ENCODE measurements at regions not wholly inside any gene's neighbourhood (a gene's known extent, or its start where the extent isn't known, plus 50 kb on each side); places are given as distances from the start of the nearest gene placed in this dataset.
"Not testable (repeated sequence)": the region's sequence is repeated elsewhere in the genome, so short reads cannot be mapped to it uniquely, and the experiment has no call there.

GRCh38 chr2:428591-428990 lies 140.7 kb upstream of the ALKAL2 start:
- DNase-seq (ENCODE audit: low read depth) = no peak

DNA sequence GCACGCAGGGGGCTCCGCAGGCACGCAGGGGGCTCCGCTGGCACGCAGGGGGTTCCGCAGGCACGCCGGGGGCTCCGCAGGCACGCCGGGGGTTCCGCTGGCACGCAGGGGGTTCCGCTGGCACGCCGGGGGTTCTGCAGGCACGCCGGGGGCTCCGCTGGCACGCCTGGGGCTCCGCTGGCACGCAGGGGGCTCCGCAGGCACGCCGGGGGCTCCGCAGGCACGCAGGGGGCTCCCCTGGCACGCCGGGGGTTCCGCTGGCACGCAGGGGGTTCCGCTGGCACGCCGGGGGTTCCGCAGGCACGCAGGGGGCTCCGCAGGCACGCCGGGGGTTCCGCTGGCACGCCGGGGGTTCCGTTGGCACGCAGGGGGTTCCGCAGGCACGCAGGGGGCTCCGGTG lies 138.8 kb upstream of the ALKAL2 start:
- not testable (repeated sequence) for DNase-seq (ENCODE audit: low read depth)

GRCh38 chr2:425947-426346 lies 138.1 kb upstream of the ALKAL2 start:
- DNase-seq (ENCODE audit: low read depth) = no peak

- DNase-seq (ENCODE audit: low read depth) = no peak
Observed at GRCh38 chr2:425243-425642, 137.4 kb upstream of the ALKAL2 start.

- DNase-seq (ENCODE audit: low read depth) = peak; percentile 31
Observed at GRCh38 chr2:424306-425171, 136.6 kb upstream of the ALKAL2 start.

- no peak for DNase-seq (ENCODE audit: low read depth)
Observed at GRCh38 chr2:423479-423878, 135.6 kb upstream of the ALKAL2 start.

- no peak for DNase-seq (ENCODE audit: low read depth)
Observed at GRCh38 chr2:422676-423435, 135.0 kb upstream of the ALKAL2 start.

DNA sequence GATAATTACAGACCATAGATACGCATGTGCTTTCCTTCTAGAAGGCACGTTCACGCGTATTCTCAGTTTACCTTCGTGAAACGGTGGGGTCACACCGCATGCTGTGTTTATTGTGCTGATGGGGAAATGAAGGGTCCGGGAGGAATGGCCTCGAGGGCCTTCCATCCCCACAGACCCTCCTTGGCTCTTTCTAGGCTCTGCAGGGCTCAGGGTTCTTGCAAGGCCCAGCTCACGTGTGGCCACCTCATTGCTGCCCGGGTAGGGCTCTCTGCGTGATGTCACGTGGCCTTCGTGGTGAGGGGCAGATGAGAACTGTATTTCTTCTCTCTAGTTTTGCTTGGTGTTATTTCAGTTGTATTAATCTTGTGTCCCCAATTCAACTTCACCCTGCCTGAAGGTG lies 133.5 kb upstream of the ALKAL2 start:
- DNase-seq (ENCODE audit: low read depth) = no peak

DNA sequence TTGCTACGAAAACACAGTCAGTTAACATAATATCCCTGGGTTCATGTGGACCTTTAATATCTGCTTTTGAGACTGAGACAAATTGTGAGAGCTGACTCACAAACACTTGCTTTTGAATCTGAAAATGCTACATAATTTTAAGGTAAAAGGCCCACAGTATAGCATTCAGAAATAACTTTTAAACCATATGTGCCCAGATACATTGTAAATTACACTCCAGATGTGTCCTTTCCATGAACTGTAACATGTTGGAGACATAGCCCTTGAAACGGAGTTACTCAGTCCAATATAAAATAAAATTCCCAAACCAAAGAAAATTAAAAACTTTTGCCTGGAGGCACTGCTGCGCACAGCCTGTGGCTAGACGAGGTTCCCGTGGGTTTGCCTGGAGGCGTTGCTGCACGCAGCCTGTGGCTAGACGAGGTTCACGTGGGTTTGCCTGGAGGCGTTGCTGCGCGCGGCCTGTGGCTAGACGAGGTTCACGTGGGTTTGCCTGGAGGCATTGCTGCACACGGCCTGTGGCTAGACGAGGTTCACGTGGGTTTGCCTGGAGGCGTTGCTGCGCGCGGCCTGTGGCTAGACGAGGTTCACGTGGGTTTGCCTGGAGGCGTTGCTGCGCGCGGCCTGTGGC lies 131.9 kb upstream of the ALKAL2 start:
- DNase-seq (ENCODE audit: low read depth) = no peak

GRCh38 chr2:417662-418061 lies 129.8 kb upstream of the ALKAL2 start:
- DNase-seq (ENCODE audit: low read depth) = no peak

- DNase-seq (ENCODE audit: low read depth) = no peak
Observed at GRCh38 chr2:417006-417405, 129.1 kb upstream of the ALKAL2 start.

- DNase-seq (ENCODE audit: low read depth) = no peak
Observed at GRCh38 chr2:415986-416610, 128.2 kb upstream of the ALKAL2 start.

- no peak for DNase-seq (ENCODE audit: low read depth)
Observed at GRCh38 chr2:409523-409922, 121.6 kb upstream of the ALKAL2 start.

DNA sequence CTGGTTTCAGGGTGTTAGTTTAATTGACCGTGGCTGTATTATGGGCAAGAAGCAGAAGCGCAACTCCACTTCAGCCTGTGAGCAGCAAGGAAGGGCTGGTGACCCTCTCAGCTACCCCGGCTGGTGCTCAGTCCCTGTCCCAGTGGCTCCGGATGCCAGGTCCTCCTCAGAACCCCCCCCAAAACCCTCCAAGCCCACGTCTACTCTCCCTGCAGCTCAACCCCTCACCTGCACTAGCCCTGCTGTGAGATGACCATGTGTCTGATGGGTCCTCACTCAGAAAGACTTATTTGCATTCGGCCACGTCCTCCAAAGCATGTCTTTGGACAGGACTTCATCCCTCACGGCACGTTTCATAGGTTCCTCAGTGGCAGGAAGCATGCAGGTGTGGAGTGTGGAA lies 119.7 kb upstream of the ALKAL2 start:
- DNase-seq (ENCODE audit: low read depth) = no peak

- no peak for DNase-seq (ENCODE audit: low read depth)
Observed at GRCh38 chr2:406876-407275, 119.0 kb upstream of the ALKAL2 start.

DNA sequence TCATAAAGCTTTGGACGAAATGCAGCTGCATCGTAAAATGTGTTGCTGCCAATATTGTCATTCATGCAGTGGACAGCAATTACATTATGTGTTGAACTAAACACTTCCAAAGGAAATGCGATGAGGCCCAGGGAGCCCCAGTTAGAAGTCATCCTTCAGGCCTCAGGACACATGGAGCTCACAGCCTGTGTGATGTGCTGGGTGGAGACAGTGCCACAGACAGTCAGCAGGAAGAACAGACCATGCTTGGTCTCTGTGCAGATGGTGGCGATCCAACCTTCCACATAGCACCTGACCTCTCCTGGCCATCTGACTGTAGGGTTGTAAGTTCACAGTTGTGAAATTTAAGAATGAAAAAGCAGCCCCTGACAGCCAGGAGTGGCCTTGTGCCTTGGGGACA lies 118.3 kb upstream of the ALKAL2 start:
- DNase-seq (ENCODE audit: low read depth) = no peak

DNA sequence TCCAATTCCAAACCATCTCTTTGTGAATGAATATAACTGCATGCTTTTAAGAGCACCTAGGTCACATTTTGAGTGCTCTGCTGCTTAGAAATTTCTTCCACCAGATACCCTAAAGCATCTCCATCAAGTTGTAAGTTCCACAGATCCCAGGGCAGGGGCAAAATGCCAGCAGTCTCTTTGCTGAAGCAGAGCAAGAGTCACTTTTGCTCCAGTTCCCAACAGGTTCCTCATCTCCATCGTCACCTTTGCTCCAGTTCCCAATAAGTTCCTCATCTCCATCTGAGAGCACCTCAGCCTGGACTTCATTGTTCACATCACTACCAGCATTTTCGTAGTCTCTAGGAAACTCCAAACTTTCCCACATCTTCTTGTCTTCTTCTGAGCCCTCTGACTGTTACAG lies 116.7 kb upstream of the ALKAL2 start:
- DNase-seq (ENCODE audit: low read depth) = no peak

DNA sequence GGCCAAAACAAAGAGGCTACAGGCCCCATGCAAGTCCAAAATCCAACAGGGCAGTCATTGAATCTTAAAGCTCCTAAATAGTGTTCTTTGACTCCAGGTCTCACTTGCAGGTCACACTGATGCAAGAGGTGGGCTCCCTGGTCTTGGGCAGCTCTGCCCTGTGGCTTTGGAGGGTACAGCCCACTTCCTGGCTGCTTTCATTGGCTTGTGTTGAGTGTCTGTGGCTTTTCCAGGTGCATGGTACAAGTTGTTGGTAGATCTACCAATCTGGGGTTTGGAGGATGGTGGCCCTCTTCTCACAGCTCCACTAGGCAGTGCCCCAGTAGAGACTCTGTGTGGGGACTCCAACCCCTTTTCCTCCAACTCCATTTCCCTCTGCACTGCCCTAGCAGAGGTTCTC lies 115.8 kb upstream of the ALKAL2 start:
- DNase-seq (ENCODE audit: low read depth) = no peak

GRCh38 chr2:402721-403120 lies 114.8 kb upstream of the ALKAL2 start:
- no peak for DNase-seq (ENCODE audit: low read depth)

DNA sequence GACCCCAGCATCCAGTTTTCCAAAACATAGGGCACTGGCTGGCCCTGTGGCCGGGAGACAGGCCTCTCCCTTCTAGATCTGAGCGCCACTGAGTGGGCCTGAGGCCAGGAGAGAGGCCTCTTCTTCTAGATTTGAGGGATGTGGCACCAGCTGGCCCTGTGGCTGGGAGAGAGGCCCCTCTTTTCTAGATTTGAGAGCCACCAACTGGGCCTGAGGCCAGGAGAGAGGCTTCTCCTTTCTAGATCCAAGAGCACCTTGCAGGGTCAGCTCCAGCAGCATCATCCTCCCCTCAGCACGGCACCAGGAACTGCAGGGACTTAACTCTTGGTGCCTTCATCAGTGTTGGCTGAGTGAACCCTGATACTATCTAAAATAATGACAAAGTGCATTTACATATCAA lies 114.3 kb upstream of the ALKAL2 start:
- DNase-seq (ENCODE audit: low read depth) = no peak

- DNase-seq (ENCODE audit: low read depth) = no peak
Observed at GRCh38 chr2:401019-401679, 113.3 kb upstream of the ALKAL2 start.

GRCh38 chr2:397926-398325 lies 110.0 kb upstream of the ALKAL2 start:
- no peak for DNase-seq (ENCODE audit: low read depth)

Data from iris pigment epithelial cell (primary cell).